NCI-H2196 treated with DMSO at 0.1 percent for 48 hours (cell line): ENCODE measurements at regions not wholly inside any gene's neighbourhood (a gene's known extent, or its start where the extent isn't known, plus 50 kb on each side); places are given as distances from the start of the nearest gene placed in this dataset.

Source experiments
- DNase-seq: peaks from one replicate; lab custom pipeline; 2025; ENCODE audit not compliant: unreplicated experiment; lab: John Stamatoyannopoulos, UW

DNA sequence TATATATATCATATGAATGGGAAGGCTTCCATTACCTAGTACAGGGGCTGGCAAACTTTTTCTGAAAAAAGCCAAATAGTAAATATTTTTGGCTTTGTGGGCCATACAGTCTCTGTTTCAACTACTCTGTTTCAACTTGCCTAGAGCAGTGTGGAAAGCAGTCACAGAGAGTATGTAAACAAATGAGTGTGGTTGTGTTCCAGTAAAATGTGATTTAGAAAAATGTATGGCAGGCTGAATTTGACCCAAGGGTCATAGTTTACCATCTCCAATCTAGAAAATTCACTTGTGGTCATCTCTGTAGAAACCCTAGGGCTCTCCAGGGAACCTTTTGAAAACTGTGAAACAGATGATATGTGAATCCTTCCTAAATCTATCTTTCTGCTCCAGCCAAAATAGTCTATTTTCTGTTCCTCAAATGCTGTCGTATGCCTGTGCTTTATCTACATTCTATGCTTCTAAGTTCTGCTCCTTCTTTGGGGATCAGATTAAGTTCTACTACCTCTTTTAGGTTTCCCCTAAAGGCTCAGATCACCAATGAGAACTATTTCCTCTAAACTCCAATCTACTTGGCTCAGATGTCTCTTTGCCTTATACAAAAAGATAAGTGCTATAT lies 356.2 kb downstream of the METTL15 start:
- no peak for DNase-seq

DNA sequence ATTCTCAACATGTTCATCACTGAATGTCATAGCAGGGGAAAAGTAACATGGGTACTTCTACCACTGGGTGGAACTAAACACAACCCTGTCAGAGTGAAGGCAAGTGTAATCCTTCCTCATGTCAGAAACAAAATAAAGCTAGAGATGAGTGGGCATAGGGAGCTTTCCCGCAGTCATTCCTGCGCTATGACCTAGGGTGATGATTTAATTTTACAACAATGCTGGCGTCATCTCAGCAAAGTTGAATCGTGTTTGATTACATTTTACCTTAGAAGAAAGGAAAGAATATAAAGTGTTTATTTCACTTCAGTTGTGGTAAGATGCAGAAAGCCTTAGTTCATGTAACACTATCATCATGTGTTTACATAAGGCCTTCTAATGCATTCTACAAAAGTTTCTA lies 355.6 kb downstream of the METTL15 start:
- DNase-seq = no peak

DNA sequence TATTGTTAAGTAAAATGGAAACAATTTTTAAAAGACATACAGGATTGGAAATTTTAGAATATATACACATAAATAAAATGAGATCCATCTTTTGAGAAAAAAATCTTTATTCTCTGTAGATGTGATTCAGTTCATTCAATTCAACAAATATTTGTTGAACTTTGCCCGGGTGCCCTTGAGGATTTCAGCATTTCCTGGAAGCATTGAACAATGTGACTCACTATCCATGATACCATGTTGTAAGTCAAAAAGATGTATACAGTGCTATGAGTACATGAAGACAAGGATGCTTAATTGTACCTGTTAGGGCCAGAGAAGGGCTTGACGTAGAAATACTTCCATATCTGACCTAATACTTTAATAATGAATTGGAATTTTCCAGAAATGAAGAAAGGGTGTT lies 353.7 kb downstream of the METTL15 start:
- no peak for DNase-seq

DNA sequence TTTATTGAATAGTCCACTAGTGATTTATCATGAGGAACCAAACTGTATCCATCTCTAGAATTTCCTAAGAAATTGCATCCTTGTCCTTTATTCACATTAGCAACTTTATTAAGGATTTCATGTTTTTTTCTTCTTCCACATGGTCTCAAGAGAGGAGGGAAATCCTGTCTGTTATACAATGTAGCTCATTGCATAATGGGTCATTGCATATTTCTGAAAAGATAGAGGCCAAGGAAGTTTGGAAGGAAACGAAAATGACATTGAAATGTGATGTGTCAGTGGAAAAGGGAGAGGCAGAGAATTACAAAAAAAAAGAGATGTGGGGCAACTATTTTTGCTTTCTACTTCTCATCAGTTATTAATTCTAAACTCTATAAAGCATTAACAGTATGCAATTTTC lies 353.1 kb downstream of the METTL15 start:
- DNase-seq = no peak

DNA sequence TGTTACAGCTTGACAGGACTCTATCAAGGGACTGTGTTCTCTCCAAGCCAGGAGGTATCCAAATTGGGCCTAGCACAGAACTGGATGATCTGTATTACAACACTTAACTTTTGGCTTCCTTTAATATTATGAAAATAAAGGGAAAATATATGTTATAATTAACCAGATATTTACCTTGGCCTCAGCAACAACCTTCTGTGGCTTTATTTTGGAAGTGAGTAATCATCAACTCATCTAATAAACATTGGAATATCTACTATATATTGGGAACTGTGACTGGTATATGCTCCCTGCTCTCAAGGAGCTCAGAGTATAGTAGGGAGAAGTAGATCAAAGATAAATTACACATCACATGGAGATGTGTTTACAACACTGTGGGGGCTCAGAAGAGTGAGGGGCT lies 352.2 kb downstream of the METTL15 start:
- no peak for DNase-seq

DNA sequence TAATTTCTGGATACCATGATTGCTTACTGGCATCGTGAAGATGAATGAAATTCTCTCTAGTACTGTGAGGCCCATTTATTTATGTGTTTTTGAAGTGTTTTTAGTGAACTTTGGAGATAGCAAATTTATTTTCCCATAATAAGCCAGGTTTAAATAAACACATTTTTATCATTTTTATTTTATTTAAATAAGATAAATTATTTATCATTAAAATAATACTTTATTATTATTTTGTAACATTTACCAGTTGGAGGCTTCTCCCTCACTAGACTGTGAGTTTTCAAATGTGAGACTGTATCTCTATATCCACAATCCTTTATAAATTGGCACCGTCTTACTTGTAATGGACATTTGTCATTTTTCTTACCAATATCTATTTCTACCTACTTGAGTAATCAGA lies 351.7 kb downstream of the METTL15 start:
- no peak for DNase-seq

DNA sequence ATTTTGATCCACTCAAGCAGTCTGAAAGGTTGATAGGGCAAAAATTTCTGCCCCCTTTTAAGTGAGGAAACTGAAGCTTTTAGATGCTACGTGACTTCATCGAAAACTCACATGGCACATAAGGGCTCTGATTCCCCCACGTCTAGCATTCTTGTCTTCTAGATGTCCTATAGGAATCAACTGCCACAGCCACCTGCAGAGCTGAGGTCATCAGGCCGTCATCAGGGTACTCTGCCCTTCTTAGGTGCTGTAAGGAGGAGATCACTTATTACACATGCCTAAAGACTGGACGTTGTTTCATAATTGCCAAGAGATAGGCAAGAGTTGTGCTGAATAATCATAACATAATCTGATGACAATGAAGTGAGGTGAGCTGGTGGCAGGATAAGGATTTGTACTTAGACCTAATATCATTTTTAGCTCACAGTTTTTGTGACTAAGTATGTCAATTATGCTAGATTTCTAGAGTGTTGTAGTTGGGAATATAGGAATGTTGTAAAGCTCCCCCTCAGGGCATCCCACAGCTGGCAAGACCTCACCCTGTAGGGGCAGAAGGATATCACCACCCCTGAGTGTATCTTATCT lies 349.4 kb downstream of the METTL15 start:
- no peak for DNase-seq

DNA sequence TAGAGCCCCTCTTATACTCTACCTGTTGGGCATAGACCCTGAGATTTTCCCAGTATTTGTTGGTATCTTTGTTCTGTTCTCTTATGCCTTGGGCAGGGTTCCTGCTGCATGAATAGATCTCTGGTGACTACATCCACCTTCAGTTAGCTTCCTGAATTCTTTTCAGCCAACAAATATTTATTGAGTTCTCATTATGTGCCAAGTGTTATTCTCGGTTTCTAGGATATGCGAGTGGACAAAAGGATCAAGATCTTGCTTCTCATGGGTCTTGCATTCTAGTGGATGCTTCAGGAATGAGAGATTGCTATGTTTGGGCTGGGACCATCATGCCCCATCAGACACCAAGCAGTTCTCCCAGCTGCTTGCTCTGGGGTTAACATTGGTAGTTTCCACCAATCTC lies 340.0 kb downstream of the METTL15 start:
- no peak for DNase-seq

DNA sequence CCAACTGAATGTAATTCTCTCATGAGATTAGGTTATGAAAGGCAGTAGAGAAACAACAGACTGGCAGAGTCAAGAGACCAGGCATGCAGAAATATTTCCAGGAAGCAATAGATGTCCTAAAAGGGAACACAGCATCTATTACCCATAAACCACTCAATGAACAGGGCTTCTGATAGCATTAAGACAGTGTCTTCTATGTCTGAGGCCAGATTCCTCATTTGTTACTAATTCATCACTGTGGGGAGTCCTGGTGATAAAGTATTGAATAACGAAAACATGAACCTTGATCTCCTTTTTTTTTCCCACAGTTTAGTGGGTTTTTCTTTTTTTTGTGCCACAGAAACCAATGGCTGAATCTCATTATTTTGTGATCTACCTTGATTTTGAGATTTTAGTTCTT lies 339.0 kb downstream of the METTL15 start:
- no peak for DNase-seq

DNA sequence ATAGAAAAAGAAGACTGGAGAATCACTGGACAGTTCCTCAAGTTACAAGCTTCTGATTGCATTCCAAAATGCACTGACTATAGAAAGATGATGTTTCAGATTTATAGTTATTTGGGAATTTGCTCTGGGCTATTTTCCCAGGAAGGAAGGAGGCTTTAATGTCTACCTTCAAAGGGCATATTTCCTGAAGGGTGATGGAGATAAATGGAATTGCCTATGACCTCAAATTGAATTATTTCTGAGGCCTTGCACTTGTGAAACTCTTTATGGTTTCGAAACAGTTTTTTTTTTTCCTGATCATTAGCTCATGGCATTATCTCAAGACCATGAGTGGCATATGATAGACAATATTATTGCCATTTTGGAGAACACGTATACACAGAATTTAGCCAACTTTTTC lies 333.9 kb downstream of the METTL15 start:
- DNase-seq = no peak

DNA sequence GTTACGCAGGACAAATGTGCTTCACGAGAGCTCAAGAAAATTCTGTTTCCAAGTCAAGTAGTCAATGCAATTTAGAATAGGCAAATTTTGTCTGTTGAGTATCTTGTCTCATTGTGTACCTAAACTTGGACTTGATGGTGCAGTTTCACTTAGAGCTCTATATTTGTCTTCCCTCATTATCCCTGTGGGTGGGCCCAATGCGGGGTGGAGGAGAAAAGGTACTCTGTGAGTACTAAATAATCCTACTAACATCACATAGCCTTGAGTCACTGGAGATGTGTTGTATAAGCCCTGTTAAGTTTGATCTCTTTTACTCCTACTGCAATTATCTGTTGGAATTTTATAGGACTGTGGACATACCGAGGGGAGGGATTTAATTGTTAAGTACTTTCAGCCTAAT lies 331.2 kb downstream of the METTL15 start:
- DNase-seq = no peak

DNA sequence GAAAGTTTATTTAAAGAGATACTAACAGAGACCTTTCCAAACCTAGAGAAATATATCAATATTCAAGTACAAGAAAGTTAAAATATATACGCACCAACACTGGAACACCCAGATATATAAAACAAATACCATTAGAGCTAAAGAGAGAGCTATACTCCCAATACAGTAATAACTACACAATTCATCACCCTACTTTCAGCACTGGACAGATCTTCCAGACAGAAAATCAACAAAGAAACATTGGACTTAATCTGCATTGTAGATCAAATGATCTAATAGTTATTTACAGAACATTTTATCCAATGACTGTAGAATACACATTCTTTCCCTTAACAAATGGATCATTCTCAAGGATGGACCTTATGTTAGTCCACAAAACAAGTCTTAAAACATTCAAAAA lies 311.9 kb downstream of the METTL15 start:
- DNase-seq = no peak

DNA sequence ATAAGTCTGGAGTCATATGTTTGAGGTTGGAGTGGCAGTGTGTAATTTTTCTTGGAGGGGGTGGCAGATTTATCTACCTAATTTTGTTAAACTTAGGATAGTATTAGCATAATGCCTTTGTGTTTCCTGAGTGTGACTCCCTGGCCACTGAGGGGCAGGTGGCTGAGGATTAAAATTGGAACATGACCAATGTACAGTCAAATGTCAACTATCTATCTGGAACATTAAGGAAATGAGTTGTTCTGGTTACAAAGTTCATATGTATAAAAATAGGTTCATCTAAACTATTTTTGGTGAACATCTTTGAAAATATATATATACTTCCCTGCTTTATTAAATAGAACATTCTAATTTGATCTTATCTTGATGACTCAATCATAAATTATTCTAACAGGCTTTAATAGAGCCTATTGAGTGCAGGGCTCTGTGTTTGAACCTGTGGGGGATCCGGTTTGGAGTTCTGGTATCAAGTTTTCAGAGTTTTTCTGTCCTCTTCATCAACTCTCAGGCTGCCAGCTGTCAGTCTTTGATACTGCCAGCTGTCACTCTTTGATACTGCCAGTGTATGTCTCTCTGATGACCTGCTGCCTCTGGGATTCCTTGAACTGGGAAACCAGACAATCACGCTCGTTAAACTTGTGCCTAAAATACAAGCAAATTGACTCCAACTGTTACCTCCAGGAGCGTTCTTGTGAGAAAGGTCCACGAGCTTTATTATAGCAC lies 309.6 kb downstream of the METTL15 start:
- no peak for DNase-seq

DNA sequence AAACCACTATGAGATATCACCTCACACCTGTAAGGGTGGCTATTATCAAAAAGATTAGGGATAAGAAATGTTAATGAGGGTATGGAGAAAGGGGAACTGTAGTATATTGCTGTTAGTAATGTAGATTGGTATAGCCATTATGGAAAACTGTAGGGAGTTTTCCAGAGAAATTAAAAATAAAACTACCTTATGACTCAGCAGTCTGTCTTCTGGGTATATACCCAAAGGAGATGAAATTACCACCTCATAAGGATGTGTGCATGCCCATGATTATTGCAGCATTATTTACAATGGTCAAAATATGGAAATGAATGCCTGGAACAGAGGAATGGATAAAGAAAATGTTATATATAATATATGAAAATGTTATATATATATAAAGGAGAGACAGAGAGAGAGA lies 303.8 kb downstream of the METTL15 start:
- no peak for DNase-seq

DNA sequence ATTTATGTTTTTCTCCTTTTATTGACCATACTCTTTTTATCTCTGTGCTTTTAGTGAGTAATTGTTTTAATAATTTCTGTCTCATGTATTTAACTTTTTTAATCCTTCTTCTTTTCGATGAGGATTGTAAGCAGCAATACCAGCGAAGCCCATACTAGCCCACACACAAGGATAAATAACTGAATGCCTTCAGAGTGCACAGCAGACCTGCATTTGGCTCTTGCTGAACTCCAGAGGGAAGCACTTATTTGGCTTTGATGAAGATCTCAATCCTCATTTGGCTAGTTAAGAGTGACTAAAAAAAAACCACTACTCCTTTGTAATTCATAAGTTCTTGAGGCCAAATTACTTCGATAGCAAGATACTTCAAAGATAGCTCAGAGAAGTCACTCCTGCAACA lies 293.3 kb downstream of the METTL15 start:
- DNase-seq = no peak

DNA sequence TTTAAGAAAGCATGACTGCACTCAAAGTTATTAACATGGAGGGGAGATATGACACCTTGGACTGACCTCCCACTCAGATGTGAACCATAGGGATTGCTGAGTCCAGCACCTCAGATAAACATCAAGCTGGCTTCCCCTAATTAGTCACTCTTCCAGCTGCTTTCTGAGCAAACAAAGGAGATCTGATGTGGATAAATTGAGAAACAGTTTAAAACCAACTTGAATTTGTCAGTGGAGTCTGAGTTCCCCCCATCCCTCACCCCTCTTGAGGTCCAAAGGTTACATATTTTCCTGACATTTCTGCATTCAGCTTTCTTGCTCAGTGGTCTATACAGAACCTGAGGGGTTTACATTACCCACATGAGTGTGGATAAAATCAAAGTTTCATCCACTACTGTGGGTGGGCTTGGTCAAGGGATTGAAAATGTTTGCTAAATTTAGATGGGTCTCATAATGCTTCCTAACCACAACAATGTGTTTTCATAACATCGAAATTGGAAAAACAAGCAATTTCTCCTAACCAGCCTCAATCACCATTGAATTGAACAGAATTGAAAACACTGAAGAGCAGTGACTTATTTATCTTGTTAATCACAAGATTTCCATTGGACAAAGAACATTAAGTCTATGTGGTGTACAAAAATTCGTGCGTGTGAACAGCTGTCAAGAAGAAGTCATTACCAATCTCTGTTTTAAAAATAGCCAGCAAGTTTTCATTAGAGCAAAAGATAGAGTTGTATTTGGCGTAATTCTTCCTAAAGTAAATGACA lies 292.3 kb downstream of the METTL15 start:
- DNase-seq = no peak

DNA sequence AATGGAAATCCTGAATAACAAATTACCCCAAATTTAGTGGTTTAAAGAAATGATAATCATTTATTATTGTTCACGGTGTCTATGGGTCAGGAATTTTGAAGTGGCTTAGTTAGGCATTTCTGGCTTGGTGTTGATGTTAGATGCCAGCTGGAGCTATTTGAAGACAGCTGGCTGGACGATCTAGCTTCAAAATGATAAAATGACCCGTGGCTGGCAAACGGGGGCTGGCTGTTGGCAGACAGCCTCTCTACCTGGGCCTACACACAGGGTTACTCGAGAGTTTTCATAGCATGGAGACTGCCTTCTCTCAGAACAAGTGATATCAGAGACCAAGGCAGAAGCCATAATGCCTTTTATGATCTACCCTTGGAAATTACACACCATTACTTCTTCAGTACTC lies 285.2 kb downstream of the METTL15 start:
- no peak for DNase-seq

DNA sequence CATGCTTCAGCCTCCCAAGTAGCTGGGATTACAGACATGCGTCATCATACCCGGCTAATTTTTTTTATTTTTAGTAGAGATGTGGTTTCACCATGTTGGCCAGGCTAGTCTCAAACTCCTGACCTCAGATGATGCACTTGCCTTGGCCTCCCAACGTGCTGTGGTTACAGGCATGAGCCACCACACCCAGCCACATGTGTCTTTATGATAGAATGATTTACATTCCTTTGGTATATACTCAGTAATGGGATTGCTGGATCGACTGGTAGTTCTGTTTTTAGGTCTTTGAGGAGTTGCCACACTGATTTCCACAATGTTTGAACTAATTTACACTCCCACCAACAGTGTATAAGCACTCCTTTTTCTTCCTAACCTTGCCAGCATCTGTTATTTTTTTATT lies 276.2 kb downstream of the METTL15 start:
- no peak for DNase-seq

DNA sequence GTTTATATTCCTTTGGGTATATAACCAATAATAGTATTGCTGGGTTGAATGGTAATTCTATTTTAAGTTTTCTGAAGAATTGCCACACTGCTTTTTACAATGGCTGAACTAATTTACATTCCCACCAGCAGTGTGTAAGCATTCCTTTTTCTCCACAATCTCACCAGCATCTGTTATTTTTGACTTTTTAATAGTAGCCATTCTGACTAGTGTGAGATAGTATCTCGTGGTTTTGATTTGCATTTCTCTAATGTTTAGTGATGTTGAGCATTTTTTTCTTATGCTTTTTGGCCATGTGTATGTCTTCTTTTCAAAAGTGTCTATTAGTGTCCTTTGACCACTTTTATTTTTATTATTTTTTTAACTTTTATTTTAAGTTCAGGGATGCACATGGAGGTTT lies 275.3 kb downstream of the METTL15 start:
- no peak for DNase-seq
